Small intestine (tissue), 7 donors: ENCODE measurements at regions not wholly inside any gene's neighbourhood (a gene's known extent, or its start where the extent isn't known, plus 50 kb on each side); places are given as distances from the start of the nearest gene placed in this dataset.
"Not testable (repeated sequence)": the region's sequence is repeated elsewhere in the genome, so short reads cannot be mapped to it uniquely, and the experiment has no call there.

Experiments
- DNase-seq, 2 donors: peaks; one replicate each; pipeline versions ENCODE4 v3.0.0 to v3.0.0-alpha.2; 2013
- FAIRE-seq: peaks from 2 replicates; lab custom pipeline; 2012; peaks lifted over from hg19 to GRCh38; lab: Jason Lieb, UNC
- H3K27ac ChIP-seq, 3 donors: one replicate each; pipeline ENCODE4 v1.5.1; 2013; ENCODE audit warnings: low read length in 2 of 3, mild to moderate bottlenecking in 2 of 3, control low read depth in 1 of 3, inconsistent platforms in 1 of 3, low read depth in 1 of 3, moderate library complexity in 1 of 3
- H3K27me3 ChIP-seq, 3 donors: one replicate each; pipeline ENCODE4 v1.6.1; 2013; ENCODE audit warnings: low read length in 3 of 3, inconsistent platforms in 1 of 3; ENCODE audit not compliant: control insufficient read depth in 3 of 3, insufficient read depth in 3 of 3
- H3K36me3 ChIP-seq, 3 donors: one replicate each; pipeline ENCODE4 v1.6.1; 2013; ENCODE audit warnings: low read length in 3 of 3, inconsistent platforms in 1 of 3, low read depth in 1 of 3, mild to moderate bottlenecking in 1 of 3, moderate library complexity in 1 of 3; ENCODE audit not compliant: control insufficient read depth in 3 of 3, insufficient read depth in 2 of 3
- H3K4me1 ChIP-seq, 3 donors: one replicate each; pipeline ENCODE4 v1.6.1; 2013; ENCODE audit warnings: low read length in 2 of 3, inconsistent platforms in 1 of 3, low read depth in 1 of 3, mild to moderate bottlenecking in 1 of 3, moderate library complexity in 1 of 3; ENCODE audit not compliant: control insufficient read depth in 3 of 3, insufficient read depth in 2 of 3
- H3K4me3 ChIP-seq, 3 donors: one replicate each; pipeline ENCODE4 v1.5.1; 2013; ENCODE audit warnings: low read length in 3 of 3, control low read depth in 1 of 3, inconsistent platforms in 1 of 3, low read depth in 1 of 3, mild to moderate bottlenecking in 1 of 3, moderate library complexity in 1 of 3
- H3K9me3 ChIP-seq, 2 donors: one replicate each; pipeline ENCODE4 v1.6.1; 2013; ENCODE audit warnings: low read depth in 1 of 2, low read length in 1 of 2; ENCODE audit not compliant: control insufficient read depth in 2 of 2, insufficient read depth in 1 of 2
- WGBS, 3 donors: extraction: QIAGEN DNeasy Blood & Tissue Kit; methylation state at CpG; one replicate each; pipeline ENCODE4 v1.1.7; 2013; 5-methylcytosine and 5-hydroxymethylcytosine counted together
- donor health status: healthy with polysubstance abuse.
- donor health status: control.
- donor health status: control.
- donor health status: Bipolar disorder and iron deficiency.
- donor health status: healthy.

DNA sequence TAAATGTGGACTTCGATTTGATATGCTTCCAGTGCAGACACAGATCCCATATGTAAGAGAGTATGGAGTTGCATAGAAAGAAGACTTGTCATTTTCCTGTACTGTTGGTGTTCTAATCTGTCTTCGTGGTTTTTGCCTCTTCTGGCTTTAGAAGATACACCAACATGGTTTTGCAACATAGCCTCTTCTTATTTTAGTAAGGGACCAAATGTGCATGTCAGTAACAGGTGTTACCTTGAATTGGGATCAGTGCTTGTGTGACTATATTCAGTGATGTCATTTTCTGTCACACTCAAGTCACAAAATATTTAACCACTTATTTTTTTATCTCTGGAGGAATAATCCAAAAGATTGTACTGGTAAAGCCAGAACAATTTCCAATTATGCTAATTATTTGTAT is 140.4 kb downstream of the SNRPN start:
- Histone ChIP-seq H3K36me3 (peaks cover 0 to 50% (median 10%) of the 10 kb centered on the region in 3 donors), H3K9me3 (peaks cover 2 to 64% of the 10 kb centered on the region in 2 donors), H3K27ac (no peak overlapping the region), H3K4me3 (no peak overlapping the region), H3K27me3 (no peaks in the 10 kb centered on the region), H3K4me1 (no peaks in the 10 kb centered on the region)
- no peak for DNase-seq
- no peak for FAIRE-seq
- WGBS, 3 donors = 50 to 65% (median 51%) methylated on average over 2 of the region's 2 CpGs

DNA sequence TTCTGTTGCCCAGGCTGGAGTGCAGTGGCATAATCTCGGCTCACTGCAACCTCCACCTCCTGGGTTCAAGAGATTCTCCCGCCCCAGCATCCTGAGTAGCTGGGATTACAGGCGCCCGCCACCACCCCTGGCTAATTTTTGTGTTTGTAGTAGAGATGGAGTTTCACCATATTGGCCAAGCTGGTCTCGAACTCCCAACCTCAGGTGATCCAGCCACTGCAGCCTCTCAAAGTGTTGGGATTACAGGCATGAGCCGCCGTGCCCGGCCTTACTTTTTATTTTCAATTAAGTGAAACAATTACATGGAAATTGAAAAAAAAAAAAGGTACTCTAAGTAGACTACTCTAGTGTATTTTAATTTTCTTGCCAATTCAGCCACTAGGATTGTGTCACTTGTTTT is 145.2 kb downstream of the SNRPN start:
- H3K36me3 ChIP-seq = peaks cover 0 to 28% (median 6%) of the 10 kb centered on the region in 3 donors
- not testable (repeated sequence) for H3K4me3 ChIP-seq, H3K27me3 ChIP-seq, DNase-seq, FAIRE-seq, H3K4me1 ChIP-seq, H3K27ac ChIP-seq
- 87 to 90% (median 88%) methylated on average over 8 of the region's 8 CpGs for WGBS, 3 donors
- H3K9me3 ChIP-seq = peaks cover 1 to 30% of the 10 kb centered on the region in 2 donors

DNA sequence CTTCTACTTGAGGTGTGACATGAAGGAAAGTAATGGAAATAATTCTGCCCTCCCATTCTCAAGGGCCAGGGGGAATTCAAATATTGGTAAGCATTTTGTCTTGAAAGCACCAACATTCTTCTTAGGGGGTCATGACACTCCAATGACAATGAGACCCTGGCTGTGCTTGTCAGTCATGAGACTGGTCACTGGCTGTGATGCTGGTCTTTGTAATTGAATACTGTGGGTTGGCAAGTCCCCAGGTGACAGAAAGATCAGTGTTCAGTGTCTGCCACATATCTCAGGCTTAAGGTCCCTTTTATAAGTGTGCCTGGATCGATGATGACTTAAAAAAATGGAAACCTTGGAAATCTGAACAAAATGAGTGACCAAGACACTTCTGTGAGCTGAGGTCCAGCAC is 151.4 kb downstream of the SNRPN start:
- 42 to 68% (median 44%) methylated on average over 1 of the region's 1 CpG for WGBS, 3 donors
- H3K9me3 ChIP-seq = peaks cover 1 to 3% of the 10 kb centered on the region in 2 donors

DNA sequence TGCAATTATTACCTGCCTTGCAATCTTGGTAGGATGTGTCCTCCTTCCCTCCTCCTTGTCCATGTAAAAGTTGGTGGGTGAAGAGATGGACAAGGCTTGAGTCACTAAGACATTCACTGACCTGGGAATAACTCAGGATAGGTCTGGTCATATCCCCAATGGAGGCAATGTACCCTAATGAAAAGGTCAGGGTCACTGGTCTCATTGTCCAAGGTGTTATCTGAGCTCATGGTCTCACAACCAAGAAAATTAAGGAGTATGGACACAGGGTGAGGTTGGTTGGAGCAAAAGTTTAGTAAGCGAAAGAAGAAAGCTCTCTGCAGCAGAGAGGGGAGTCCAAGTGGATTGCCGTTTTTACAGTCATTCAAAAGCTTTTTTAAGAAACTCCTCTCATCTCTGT is 179.0 kb downstream of the SNRPN start:
- Histone ChIP-seq H3K27ac (no peak overlapping the region), H3K4me1 (no peaks in the 10 kb centered on the region), H3K9me3 (peaks cover 0 to 4% of the 10 kb centered on the region in 2 donors), H3K27me3 (no peaks in the 10 kb centered on the region), H3K36me3 (no peaks in the 10 kb centered on the region), H3K4me3 (no peak overlapping the region)
- FAIRE-seq = no peak
- DNase-seq = peak in 1 of 2 donors; percentile 2
- WGBS, 3 donors = 54 to 69% (median 64%) methylated on average over 2 of the region's 2 CpGs

More for the DNA sequence above, 151.4 kb downstream of the SNRPN start:
- no peak for FAIRE-seq
- H3K36me3 ChIP-seq = peaks cover 4 to 14% (median 13%) of the 10 kb centered on the region in 3 donors
- no peak overlapping the region for H3K4me3 ChIP-seq
- H3K27me3 ChIP-seq = no peaks in the 10 kb centered on the region
- H3K4me1 ChIP-seq = no peaks in the 10 kb centered on the region
- no peak overlapping the region for H3K27ac ChIP-seq
- DNase-seq = no peak

DNA sequence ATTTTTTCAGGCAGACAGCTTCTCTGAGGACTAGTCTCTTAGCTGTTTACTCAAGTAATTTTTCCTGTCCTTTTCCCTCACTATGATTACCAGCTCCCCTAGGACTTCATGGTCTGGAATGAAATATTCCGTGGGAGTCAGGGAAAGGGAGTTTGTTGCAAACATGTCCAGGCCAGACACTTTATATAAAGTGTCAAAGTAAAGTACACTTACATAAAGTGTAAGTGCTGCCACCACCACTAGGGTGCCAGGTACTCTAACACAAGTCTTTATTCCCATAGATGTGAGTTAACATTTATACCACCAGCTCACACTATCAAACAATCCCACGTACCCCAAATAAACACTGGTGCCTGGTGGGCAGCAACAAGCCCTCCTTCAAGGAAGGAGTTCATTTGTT is 179.8 kb downstream of the SNRPN start:
- FAIRE-seq (no peak), DNase-seq (peak in 1 of 2 donors; percentile 18)
- WGBS, 3 donors = 46 to 62% (median 53%) methylated on average over 2 of the region's 2 CpGs
- no peak overlapping the region for H3K27ac ChIP-seq
- H3K36me3 ChIP-seq = no peaks in the 10 kb centered on the region
- H3K9me3 ChIP-seq = peaks cover 0 to 4% of the 10 kb centered on the region in 2 donors
- no peak overlapping the region for H3K4me3 ChIP-seq
- no peaks in the 10 kb centered on the region for H3K4me1 ChIP-seq
- no peaks in the 10 kb centered on the region for H3K27me3 ChIP-seq

DNA sequence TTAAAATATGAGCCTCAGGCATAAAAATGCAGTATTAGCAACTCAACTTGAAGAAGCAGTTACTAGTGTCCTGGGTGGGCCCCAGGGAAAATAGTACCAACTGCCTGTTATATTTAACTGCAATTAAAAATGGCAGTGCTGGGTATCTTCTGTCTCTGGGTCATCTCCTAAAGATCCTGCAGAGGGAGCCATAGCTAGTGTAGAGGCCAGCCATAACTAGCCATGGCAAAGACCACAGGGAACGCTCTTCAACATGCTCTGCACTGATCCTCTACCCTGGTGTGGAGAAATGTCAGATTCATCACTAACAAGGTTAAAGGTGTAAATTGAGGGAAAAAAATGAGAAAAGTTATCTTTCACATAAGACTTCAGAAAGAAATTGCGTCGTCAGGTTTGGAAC is 181.3 kb downstream of the SNRPN start:
- Histone ChIP-seq H3K9me3 (peaks cover 0 to 4% of the 10 kb centered on the region in 2 donors), H3K27me3 (no peaks in the 10 kb centered on the region), H3K4me3 (no peak overlapping the region), H3K4me1 (no peaks in the 10 kb centered on the region), H3K36me3 (no peaks in the 10 kb centered on the region), H3K27ac (no peak overlapping the region)
- WGBS, 3 donors = 80 to 85% (median 83%) methylated on average over 3 of the region's 3 CpGs
- DNase-seq (no peak), FAIRE-seq (no peak)

DNA sequence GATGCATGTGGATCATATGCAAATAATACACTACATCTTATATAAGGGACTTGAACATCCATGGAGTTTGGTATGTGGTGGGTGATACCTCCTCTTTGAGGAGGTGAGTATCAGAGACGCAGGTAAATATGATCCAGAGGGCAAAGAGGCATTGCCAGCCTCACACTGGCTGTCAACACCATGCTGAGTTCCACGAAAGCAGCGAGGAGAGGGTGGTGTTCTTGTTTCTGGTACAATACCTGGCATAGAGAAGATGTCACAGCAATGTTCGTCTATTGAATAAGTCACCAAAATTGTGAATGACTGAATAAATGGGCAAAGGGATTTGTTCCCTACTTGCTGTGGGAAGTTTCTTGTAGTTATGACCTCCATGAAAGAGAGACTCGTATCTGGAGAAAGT is 182.2 kb downstream of the SNRPN start:
- Histone ChIP-seq H3K36me3 (no peaks in the 10 kb centered on the region), H3K9me3 (peaks cover 2 to 4% of the 10 kb centered on the region in 2 donors), H3K4me1 (no peaks in the 10 kb centered on the region), H3K4me3 (no peak overlapping the region), H3K27ac (no peak overlapping the region), H3K27me3 (no peaks in the 10 kb centered on the region)
- no peak for DNase-seq
- 65 to 72% (median 69%) methylated on average over 5 of the region's 5 CpGs for WGBS, 3 donors
- no peak for FAIRE-seq

DNA sequence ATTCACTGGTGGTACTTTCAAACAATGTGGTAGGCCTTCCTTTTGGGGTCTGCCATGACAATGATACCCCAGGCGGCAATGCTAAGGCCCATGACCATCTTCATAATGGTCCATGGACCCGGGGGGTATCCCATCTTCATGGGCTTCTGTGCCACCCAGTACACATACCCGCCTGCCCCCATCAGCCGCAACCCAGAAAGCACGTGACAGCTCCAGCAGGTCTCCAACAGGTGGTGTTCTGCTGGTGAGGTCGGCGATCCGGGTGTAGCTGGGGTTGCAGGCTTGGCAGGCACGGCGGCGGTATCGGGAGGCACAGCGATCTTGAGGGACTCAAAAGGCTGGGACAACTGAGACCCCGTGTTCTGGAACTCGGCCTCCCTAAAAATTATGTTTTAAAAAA is 214.5 kb downstream of the SNRPN start:
- 88 to 92% (median 91%) methylated on average over 15 of the region's 15 CpGs for WGBS, 3 donors
- peaks cover 9 to 41% of the 10 kb centered on the region in 2 donors for H3K9me3 ChIP-seq
- no peak overlapping the region for H3K4me3 ChIP-seq
- DNase-seq (no peak), FAIRE-seq (no peak)
- H3K27ac ChIP-seq = no peak overlapping the region
- H3K36me3 ChIP-seq = no peaks in the 10 kb centered on the region
- H3K27me3 ChIP-seq = no peaks in the 10 kb centered on the region
- no peaks in the 10 kb centered on the region for H3K4me1 ChIP-seq

DNA sequence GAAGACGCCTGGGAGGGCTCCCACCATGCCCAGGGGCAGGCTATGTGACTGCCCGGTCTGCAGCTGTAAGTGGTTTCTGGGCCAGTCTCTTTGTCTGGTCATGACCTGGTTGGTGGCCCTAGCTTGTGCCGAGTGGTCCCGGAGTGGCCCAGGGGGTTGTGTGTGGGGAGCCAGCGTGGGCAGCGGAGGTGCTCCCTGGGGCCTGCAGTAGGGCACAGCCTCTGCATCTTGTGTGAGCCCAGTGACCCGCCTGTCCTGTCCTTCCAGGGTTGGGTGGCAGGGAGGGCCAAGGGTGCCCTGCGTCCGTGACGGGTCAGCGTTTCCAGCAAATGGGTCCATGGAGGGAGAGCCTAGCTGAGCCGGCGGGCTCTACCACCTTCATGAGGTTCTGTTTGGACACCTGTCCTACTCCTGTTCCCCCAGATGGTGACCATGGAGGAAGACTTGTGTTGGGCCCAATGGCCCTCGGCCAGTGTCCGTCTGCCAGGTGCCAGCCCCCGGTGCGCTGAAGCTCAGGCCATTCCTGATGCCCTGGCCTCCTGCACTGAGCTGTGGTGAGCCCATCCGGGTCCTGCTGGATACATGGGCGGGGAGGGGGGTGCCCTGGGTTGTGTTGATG is 215.4 kb downstream of the SNRPN start:
- Histone ChIP-seq H3K4me3 (no peak overlapping the region), H3K4me1 (no peaks in the 10 kb centered on the region), H3K27ac (no peak overlapping the region), H3K9me3 (peaks cover 10 to 47% of the 10 kb centered on the region in 2 donors), H3K36me3 (no peaks in the 10 kb centered on the region), H3K27me3 (no peaks in the 10 kb centered on the region)
- WGBS, 3 donors = 82 to 86% (median 85%) methylated on average over 19 of the region's 19 CpGs
- FAIRE-seq (no peak), DNase-seq (no peak)
